Esophagus (tissue), 2 donors: ENCODE measurements at regions not wholly inside any gene's neighbourhood (a gene's known extent, or its start where the extent isn't known, plus 50 kb on each side); places are given as distances from the start of the nearest gene placed in this dataset.

ENCODE experiments used
- H3K27ac ChIP-seq, 2 donors: one replicate each; pipeline ENCODE4 v1.5.1; 2013; ENCODE audit warnings: low read depth in 2 of 2, mild to moderate bottlenecking in 2 of 2, inconsistent platforms in 1 of 2, low read length in 1 of 2, moderate library complexity in 1 of 2
- H3K27me3 ChIP-seq, 2 donors: one replicate each; pipeline ENCODE4 v1.6.1; 2013; ENCODE audit warnings: low read length in 2 of 2, control low read depth in 1 of 2, mild to moderate bottlenecking in 1 of 2; ENCODE audit not compliant: insufficient read depth in 2 of 2, control insufficient read depth in 1 of 2
- H3K36me3 ChIP-seq, 2 donors: one replicate each; pipeline ENCODE4 v1.6.1; 2013; ENCODE audit warnings: low read length in 1 of 2; ENCODE audit not compliant: control insufficient read depth in 2 of 2, insufficient read depth in 2 of 2
- H3K4me1 ChIP-seq, 2 donors: one replicate each; pipeline ENCODE4 v1.6.1; 2013; ENCODE audit warnings: low read length in 1 of 2; ENCODE audit not compliant: control insufficient read depth in 2 of 2, insufficient read depth in 2 of 2
- H3K4me3 ChIP-seq, 2 donors: one replicate each; pipeline ENCODE4 v1.5.1; 2013; ENCODE audit warnings: low read length in 2 of 2, mild to moderate bottlenecking in 2 of 2, low read depth in 1 of 2, moderate library complexity in 1 of 2
- H3K9me3 ChIP-seq, 2 donors: one replicate each; pipeline ENCODE4 v1.6.1; 2013; ENCODE audit warnings: mild to moderate bottlenecking in 2 of 2, low read depth in 1 of 2, low read length in 1 of 2, moderate library complexity in 1 of 2; ENCODE audit not compliant: control insufficient read depth in 2 of 2, insufficient read depth in 1 of 2
- WGBS, 2 donors: extraction: QIAGEN DNeasy Blood & Tissue Kit; methylation state at CpG; one replicate each; pipeline ENCODE4 v1.1.7; 2013; 5-methylcytosine and 5-hydroxymethylcytosine counted together
- donor health status: healthy with polysubstance abuse.
- donor health status: Bipolar disorder and iron deficiency.

DNA sequence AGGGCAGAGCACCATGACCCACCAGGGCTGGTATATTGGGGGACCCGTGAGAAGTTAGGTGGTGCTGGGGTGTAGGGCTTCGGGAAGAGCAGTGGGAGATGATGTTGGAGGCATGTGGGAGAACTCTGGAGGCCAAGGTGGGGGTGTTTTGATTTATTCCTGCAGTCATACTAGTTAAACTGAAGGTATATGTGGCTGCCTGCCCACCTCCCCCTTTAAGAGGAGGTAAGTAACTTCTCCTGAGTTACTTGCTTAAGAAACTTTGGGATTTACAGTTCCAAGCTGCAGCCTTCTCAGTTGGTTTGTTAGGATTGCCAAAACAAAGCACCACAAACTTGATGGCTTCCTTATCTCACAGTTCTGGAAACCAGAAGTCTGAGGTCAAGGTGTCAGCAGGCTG lies 73.1 kb upstream of the AGBL1 start:
- H3K36me3 ChIP-seq: no peaks in the 10 kb centered on the region
- H3K4me1 ChIP-seq: no peaks in the 10 kb centered on the region
- 81 to 86% methylated on average over 2 of the region's 2 CpGs for WGBS, 2 donors
- no peaks in the 10 kb centered on the region for H3K27me3 ChIP-seq
- no peak overlapping the region for H3K27ac ChIP-seq
- H3K4me3 ChIP-seq: no peak overlapping the region
- no peaks in the 10 kb centered on the region for H3K9me3 ChIP-seq

DNA sequence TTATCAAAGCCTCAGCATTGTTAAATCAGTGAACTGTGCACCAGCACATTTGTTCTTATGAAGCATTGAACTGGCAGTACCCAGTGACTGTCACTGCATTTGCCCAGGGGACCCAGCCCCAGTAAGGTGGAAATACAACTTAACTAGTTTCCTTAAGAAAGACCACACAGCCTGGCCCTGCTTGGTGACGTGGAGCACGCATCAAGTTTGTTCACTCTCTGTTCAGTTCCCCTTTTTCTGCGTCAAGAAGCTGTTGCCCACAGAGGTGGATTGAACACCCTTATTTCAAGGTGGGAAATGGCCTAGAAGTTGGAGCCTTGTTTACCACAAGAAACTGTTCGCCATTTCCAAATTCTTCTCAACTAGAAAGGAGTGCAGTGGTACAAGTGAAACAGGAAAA lies 69.9 kb upstream of the AGBL1 start:
- H3K27me3 ChIP-seq: no peaks in the 10 kb centered on the region
- H3K4me3 ChIP-seq: no peak overlapping the region
- H3K4me1 ChIP-seq: no peaks in the 10 kb centered on the region
- H3K36me3 ChIP-seq: no peaks in the 10 kb centered on the region
- no peaks in the 10 kb centered on the region for H3K9me3 ChIP-seq
- no peak overlapping the region for H3K27ac ChIP-seq
- 61 to 63% methylated on average over 4 of the region's 4 CpGs for WGBS, 2 donors

DNA sequence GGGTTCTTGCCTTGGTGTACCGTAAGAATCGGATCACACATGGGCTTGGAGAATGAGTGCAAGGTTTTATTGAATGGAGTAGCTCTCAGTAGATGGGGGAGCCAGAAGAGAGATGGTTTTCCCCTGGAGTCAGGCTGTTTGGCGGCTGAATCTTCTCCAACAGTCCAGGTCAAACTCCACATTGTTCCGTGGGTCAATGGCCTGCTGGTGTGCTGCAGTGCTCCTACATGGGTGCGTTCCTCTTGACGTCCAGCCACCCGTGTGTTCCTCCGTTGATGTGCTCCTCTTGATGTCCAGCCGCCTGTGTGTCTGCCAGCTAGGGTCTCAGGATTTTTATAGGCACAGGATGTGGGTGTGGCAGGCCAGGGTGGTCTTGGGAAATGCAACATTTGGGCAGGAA lies 69.3 kb upstream of the AGBL1 start:
- 87 to 93% methylated on average over 9 of the region's 9 CpGs for WGBS, 2 donors
- no peaks in the 10 kb centered on the region for H3K27me3 ChIP-seq

DNA sequence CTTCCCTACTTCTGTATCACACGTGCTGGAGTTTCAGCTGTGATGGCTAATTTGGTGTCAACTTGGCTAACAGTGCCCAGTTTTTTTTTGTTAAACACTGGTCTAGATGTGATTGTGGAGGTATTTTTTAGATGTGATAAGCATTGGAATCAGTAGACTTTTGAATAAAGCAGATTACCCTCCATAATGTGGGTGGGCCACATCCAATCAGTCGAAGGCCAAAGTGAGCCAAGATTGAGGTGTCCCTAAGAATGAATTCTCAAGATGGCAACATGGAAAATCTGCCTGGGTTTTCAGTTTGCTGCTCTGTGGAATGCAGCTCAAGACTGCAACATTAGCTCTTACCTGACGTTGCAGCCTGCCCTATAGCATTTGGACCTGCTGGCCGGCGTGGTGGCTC lies 68.8 kb upstream of the AGBL1 start:
- WGBS, 2 donors: 71 to 80% methylated on average over 5 of the region's 5 CpGs

More for the DNA sequence above, 69.3 kb upstream of the AGBL1 start:
- H3K9me3 ChIP-seq: no peaks in the 10 kb centered on the region
- H3K36me3 ChIP-seq: no peaks in the 10 kb centered on the region
- H3K4me3 ChIP-seq: no peak overlapping the region
- no peaks in the 10 kb centered on the region for H3K4me1 ChIP-seq
- no peak overlapping the region for H3K27ac ChIP-seq

DNA sequence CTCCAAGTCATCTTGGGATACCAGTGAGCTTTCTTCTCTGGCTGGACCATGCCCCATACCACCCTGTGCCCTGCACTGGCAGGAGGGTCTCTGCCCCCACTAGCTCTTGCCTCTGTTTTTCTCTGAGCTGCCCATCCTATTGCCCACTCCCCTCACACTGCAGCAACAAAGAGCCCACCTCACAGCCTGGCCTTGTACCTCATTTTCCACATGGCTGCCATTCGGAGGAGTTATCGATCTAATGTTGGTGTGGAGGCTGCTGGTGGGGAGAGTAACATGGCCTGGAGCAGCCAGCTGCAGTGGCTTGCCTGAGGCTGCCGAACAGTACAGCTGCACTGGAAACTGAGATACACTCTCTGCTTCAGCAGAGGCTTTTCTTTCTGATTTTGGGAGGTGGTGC lies 65.7 kb upstream of the AGBL1 start:
- no peaks in the 10 kb centered on the region for H3K36me3 ChIP-seq
- no peaks in the 10 kb centered on the region for H3K27me3 ChIP-seq
- H3K4me3 ChIP-seq: no peak overlapping the region
- H3K9me3 ChIP-seq: no peaks in the 10 kb centered on the region
- H3K27ac ChIP-seq: no peak overlapping the region
- 29 to 37% methylated on average over 3 of the region's 3 CpGs for WGBS, 2 donors
- peaks cover 0 to 2% of the 10 kb centered on the region in 2 donors for H3K4me1 ChIP-seq

More for the DNA sequence above, 68.8 kb upstream of the AGBL1 start:
- Histone ChIP-seq H3K9me3 (no peaks in the 10 kb centered on the region), H3K27ac (no peak overlapping the region), H3K4me1 (no peaks in the 10 kb centered on the region), H3K4me3 (no peak overlapping the region), H3K36me3 (no peaks in the 10 kb centered on the region), H3K27me3 (no peaks in the 10 kb centered on the region)

DNA sequence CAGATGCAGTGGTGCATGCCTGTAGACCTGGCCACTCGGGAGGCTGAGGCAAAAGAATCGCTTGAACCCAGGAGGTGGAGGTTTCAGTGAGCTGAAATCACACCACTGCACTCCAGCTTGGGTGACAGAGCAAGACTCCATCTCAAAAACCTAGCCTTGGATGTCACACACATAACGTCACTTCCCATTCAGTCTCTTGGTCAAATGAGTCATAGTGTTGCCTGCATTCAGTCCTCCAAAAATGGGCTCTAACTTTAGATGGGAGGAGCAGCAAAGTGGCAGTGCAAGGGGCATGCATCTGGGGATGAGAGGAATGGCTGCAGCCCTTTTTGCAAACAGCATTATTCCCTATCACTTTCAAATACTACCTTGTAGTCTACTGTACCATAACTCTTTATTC lies 62.9 kb upstream of the AGBL1 start:
- H3K4me1 ChIP-seq: peaks cover 0 to 2% of the 10 kb centered on the region in 2 donors
- no peak overlapping the region for H3K27ac ChIP-seq
- whole genome bisulfite sequencing, 2 donors: 73 to 79% methylated on average over 3 of the region's 3 CpGs
- H3K4me3 ChIP-seq: no peak overlapping the region
- H3K27me3 ChIP-seq: no peaks in the 10 kb centered on the region
- no peaks in the 10 kb centered on the region for H3K36me3 ChIP-seq
- no peaks in the 10 kb centered on the region for H3K9me3 ChIP-seq

DNA sequence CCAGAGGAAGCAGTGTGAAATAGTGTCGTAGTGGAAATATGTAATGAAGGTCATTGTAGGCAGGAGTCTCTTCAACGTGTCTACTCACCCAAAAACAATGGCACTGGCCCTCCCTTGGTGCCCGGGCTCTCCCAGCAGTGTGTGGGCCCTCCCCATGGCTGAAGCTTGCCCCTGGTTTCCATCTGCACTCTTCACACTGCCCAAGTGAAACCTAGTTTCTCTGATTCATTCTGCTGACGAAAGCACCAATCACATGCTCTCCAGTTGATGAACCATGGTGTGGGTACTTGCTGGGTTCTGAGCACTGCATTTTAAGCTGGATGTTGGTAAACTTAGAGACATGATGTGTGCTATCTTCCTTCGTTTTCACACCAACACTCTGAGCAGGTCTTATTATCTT lies 61.0 kb upstream of the AGBL1 start:
- H3K36me3 ChIP-seq: no peaks in the 10 kb centered on the region
- 63 to 65% methylated on average over 5 of the region's 5 CpGs for WGBS, 2 donors
- peaks cover 0 to 2% of the 10 kb centered on the region in 2 donors for H3K4me1 ChIP-seq

DNA sequence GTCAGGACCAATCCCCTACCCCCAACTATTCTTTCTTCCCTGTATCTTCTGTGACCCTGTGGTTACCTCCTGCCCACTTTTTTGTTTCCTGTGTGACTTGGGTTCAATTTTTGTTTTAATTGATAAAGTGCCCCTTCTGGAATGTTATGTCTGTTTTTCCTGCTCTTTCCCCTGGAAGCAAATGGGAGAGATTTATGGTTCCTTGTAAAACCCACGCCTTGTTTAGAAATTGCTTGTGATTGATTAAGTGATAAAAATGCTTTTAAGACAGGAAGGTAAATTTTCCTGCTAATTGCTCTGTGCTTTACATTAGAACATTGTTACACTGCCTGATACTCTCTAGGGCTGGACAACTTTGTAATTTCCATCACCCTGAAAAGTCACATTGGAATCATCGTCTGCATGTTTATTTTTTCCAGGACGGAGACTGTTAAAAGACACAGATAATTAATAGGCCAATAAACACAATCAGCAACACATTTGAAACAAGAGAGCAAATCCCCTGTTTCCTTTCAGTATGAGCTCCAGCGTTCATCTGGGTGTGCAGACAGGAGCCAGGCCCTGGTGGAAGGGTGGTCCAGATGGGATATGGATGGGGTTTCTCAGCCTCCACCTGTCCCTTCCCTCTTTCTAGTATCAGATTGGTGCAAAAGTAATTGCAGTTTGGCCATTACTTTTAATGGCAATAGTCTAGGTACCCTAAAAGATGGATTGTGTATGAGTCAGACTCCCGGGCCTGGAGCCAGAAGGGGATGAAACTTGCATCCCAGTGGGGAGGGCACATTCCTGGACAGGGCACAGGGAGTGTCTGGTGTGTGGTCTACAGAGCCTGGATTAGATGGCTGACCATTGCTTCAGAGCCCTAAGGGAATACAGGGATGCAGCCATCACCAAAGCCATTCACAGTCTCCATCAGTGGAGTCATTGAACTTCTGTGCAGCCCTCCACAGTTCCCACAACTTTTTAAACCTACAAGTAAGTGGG lies 58.1 kb upstream of the AGBL1 start:
- H3K9me3 ChIP-seq: no peaks in the 10 kb centered on the region
- peaks cover 0 to 2% of the 10 kb centered on the region in 2 donors for H3K4me1 ChIP-seq

More for the DNA sequence above, 61.0 kb upstream of the AGBL1 start:
- no peak overlapping the region for H3K4me3 ChIP-seq
- no peaks in the 10 kb centered on the region for H3K27me3 ChIP-seq
- H3K27ac ChIP-seq: no peak overlapping the region
- H3K9me3 ChIP-seq: no peaks in the 10 kb centered on the region

DNA sequence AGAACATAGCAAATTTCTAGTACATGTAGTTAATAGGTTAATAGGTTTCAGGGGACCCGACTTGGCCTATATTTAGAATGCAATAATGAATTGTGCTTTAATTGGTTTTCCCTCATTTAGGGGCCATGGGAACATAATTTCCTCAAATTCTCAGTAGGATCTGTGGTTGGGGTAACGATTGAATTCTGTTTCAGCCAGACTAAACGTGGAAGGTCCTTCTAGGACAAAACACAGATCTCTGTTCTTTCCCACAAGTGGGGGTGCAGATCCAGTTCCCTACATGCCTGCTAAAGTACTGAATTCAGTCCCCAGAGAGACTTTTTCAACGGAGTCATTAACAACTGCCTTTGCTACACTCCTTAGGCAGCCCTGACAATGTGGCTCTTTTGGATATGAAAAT lies 50.7 kb upstream of the AGBL1 start:
- no peaks in the 10 kb centered on the region for H3K36me3 ChIP-seq
- no peaks in the 10 kb centered on the region for H3K4me1 ChIP-seq
- WGBS, 2 donors: 61 to 72% methylated on average over 4 of the region's 4 CpGs
- H3K27me3 ChIP-seq: no peaks in the 10 kb centered on the region
- no peak overlapping the region for H3K27ac ChIP-seq
- no peaks in the 10 kb centered on the region for H3K9me3 ChIP-seq
- no peak overlapping the region for H3K4me3 ChIP-seq

More for the DNA sequence above, 58.1 kb upstream of the AGBL1 start:
- H3K27ac ChIP-seq: no peak overlapping the region
- 31 to 33% methylated on average over 5 of the region's 5 CpGs for WGBS, 2 donors
- no peaks in the 10 kb centered on the region for H3K27me3 ChIP-seq
- H3K36me3 ChIP-seq: no peaks in the 10 kb centered on the region
- H3K4me3 ChIP-seq: no peak overlapping the region
